Glutamatergic neuron (in vitro differentiated cells): ENCODE measurements at regions not wholly inside any gene's neighbourhood (a gene's known extent, or its start where the extent isn't known, plus 50 kb on each side); places are given as distances from the start of the nearest gene placed in this dataset.

Experiments
- DNase-seq: peaks from one replicate; pipeline ENCODE4 v3.0.0; 2022
- H3K27ac Mint-ChIP-seq: one replicate; pipeline ENCODE4 v1.8.0; 2020; ENCODE audit warnings: mild to moderate bottlenecking, mixed read lengths, inconsistent platforms; ENCODE audit not compliant: unreplicated experiment
- H3K27me3 Mint-ChIP-seq: one replicate; pipeline ENCODE4 v1.8.0; 2020; ENCODE audit warnings: mild to moderate bottlenecking, moderate library complexity, mixed read lengths, inconsistent platforms; ENCODE audit not compliant: unreplicated experiment
- H3K36me3 Mint-ChIP-seq: one replicate; pipeline ENCODE4 v1.8.0; 2020; ENCODE audit warnings: mild to moderate bottlenecking, mixed read lengths, inconsistent platforms; ENCODE audit not compliant: unreplicated experiment
- H3K4me1 Mint-ChIP-seq: one replicate; pipeline ENCODE4 v1.8.0; 2020; ENCODE audit warnings: mild to moderate bottlenecking, low read depth, mixed read lengths, inconsistent platforms; ENCODE audit not compliant: unreplicated experiment
- H3K4me3 Mint-ChIP-seq: one replicate; pipeline ENCODE4 v1.8.0; 2020; ENCODE audit warnings: mild to moderate bottlenecking, mixed read lengths, inconsistent platforms; ENCODE audit not compliant: unreplicated experiment
- H3K9me3 Mint-ChIP-seq: one replicate; pipeline ENCODE4 v1.8.0; 2020; ENCODE audit warnings: mild to moderate bottlenecking, moderate library complexity, mixed read lengths, inconsistent platforms; ENCODE audit not compliant: unreplicated experiment
- CTCF ChIP-seq: fragments of 200-600 bp; sonication (generic); IDR thresholded peaks from one replicate; pipeline ENCODE4 v1.5.0; 2021; ENCODE audit not compliant: partially characterized antibody, unreplicated experiment

GRCh38 chr14:31955936-31956579 is 121.0 kb upstream of the ARHGAP5 start:
- Mint-ChIP-seq H3K36me3 (peaks cover 12% of the 10 kb centered on the region), H3K27me3 (peaks cover 7% of the 10 kb centered on the region), H3K9me3 (peaks cover 4% of the 10 kb centered on the region), H3K27ac (no peak overlapping the region), H3K4me3 (no peak overlapping the region), H3K4me1 (peaks cover 6% of the 10 kb centered on the region)
- no peak for TF ChIP-seq CTCF
- no peak for DNase-seq

- H3K27me3 Mint-ChIP-seq: peaks cover 2% of the 10 kb centered on the region
Observed at GRCh38 chr14:31957565-31957964, 119.5 kb upstream of the ARHGAP5 start.

GRCh38 chr14:31960039-31960438 is 117.1 kb upstream of the ARHGAP5 start:
- TF ChIP-seq CTCF: no peak
- Mint-ChIP-seq H3K9me3 (no peaks in the 10 kb centered on the region), H3K4me3 (no peak overlapping the region), H3K36me3 (peaks cover 12% of the 10 kb centered on the region), H3K27me3 (no peaks in the 10 kb centered on the region), H3K27ac (no peak overlapping the region), H3K4me1 (no peaks in the 10 kb centered on the region)
- DNase-seq: no peak

More at GRCh38 chr14:31957565-31957964, 119.5 kb upstream of the ARHGAP5 start:
- no peak for TF ChIP-seq CTCF
- no peak for DNase-seq
- Mint-ChIP-seq H3K9me3 (peaks cover 2% of the 10 kb centered on the region), H3K27ac (no peak overlapping the region), H3K36me3 (peaks cover 12% of the 10 kb centered on the region), H3K4me3 (no peak overlapping the region), H3K4me1 (no peaks in the 10 kb centered on the region)

GRCh38 chr14:31961896-31962295 is 115.2 kb upstream of the ARHGAP5 start:
- TF ChIP-seq CTCF: no peak
- H3K27me3 Mint-ChIP-seq: no peaks in the 10 kb centered on the region
- H3K4me1 Mint-ChIP-seq: no peaks in the 10 kb centered on the region
- no peak for DNase-seq
- peaks cover 4% of the 10 kb centered on the region for H3K36me3 Mint-ChIP-seq
- no peak overlapping the region for H3K4me3 Mint-ChIP-seq
- no peak overlapping the region for H3K27ac Mint-ChIP-seq
- no peaks in the 10 kb centered on the region for H3K9me3 Mint-ChIP-seq

- H3K27ac Mint-ChIP-seq: no peak overlapping the region
- H3K4me3 Mint-ChIP-seq: no peak overlapping the region
- TF ChIP-seq CTCF: no peak
- no peaks in the 10 kb centered on the region for H3K4me1 Mint-ChIP-seq
- no peaks in the 10 kb centered on the region for H3K27me3 Mint-ChIP-seq
- no peak for DNase-seq
- H3K36me3 Mint-ChIP-seq: peaks cover 3% of the 10 kb centered on the region
- H3K9me3 Mint-ChIP-seq: no peaks in the 10 kb centered on the region
Observed at GRCh38 chr14:31962920-31963319, 114.2 kb upstream of the ARHGAP5 start.
